Bronchial epithelial cell (primary cell): ENCODE measurements at regions not wholly inside any gene's neighbourhood (a gene's known extent, or its start where the extent isn't known, plus 50 kb on each side); places are given as distances from the start of the nearest gene placed in this dataset.

Source experiments
- DNase-seq: peaks from one replicate; pipeline ENCODE4 v3.0.0-alpha.2; 2010; ENCODE audit warnings: low read depth
- FAIRE-seq: peaks from 2 replicates; lab custom pipeline; 2011; peaks lifted over from hg19 to GRCh38; lab: Jason Lieb, UNC
- H3K27me3 ChIP-seq: 2 replicates; pipeline ENCODE4 v1.5.1; 2011; ENCODE audit warnings: low read length; ENCODE audit not compliant: control insufficient read depth, insufficient read depth
- H3K36me3 ChIP-seq: 2 replicates; pipeline ENCODE4 v1.5.1; 2011; ENCODE audit warnings: low read length; ENCODE audit not compliant: control insufficient read depth, insufficient read depth
- H3K4me3 ChIP-seq: 2 replicates; pipeline ENCODE4 v1.5.1; 2011; ENCODE audit warnings: mild to moderate bottlenecking, low read depth, low read length, control low read depth
- TF ChIP-seq, protein P1 (sequence below): IDR thresholded peaks from 2 replicates; pipeline ENCODE4 v1.5.1; 2011; ENCODE audit warnings: mild to moderate bottlenecking, moderate library complexity, low read length, control low read depth, inconsistent platforms; ENCODE audit not compliant: insufficient read depth, severe bottlenecking

DNA sequence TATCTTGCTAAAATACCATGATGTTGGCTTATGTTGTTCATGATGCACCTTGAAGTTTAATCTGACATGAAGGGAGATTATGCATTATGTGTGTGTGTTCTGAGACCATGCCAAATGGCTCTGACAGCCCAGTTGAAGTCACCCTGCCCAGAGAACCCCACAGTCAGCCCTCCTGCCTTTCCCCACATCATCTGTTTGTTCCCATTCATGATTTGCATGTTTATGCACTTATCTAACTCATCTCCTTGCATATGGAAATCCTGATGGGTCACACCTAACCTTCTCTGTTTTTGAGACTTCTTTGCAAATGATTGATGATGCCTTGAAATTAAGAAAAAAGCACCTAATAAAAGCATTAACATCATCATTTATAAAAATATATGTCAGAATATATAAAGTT lies 752.2 kb downstream of the GALR1 start:
- H3K27me3 ChIP-seq, result no peaks in the 10 kb centered on the region
- DNase-seq (no peak), FAIRE-seq (no peak)
- no peaks in the 10 kb centered on the region for H3K36me3 ChIP-seq
- TF ChIP-seq, protein P1, sequence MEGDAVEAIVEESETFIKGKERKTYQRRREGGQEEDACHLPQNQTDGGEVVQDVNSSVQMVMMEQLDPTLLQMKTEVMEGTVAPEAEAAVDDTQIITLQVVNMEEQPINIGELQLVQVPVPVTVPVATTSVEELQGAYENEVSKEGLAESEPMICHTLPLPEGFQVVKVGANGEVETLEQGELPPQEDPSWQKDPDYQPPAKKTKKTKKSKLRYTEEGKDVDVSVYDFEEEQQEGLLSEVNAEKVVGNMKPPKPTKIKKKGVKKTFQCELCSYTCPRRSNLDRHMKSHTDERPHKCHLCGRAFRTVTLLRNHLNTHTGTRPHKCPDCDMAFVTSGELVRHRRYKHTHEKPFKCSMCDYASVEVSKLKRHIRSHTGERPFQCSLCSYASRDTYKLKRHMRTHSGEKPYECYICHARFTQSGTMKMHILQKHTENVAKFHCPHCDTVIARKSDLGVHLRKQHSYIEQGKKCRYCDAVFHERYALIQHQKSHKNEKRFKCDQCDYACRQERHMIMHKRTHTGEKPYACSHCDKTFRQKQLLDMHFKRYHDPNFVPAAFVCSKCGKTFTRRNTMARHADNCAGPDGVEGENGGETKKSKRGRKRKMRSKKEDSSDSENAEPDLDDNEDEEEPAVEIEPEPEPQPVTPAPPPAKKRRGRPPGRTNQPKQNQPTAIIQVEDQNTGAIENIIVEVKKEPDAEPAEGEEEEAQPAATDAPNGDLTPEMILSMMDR, result no peak
- no peak overlapping the region for H3K4me3 ChIP-seq

DNA sequence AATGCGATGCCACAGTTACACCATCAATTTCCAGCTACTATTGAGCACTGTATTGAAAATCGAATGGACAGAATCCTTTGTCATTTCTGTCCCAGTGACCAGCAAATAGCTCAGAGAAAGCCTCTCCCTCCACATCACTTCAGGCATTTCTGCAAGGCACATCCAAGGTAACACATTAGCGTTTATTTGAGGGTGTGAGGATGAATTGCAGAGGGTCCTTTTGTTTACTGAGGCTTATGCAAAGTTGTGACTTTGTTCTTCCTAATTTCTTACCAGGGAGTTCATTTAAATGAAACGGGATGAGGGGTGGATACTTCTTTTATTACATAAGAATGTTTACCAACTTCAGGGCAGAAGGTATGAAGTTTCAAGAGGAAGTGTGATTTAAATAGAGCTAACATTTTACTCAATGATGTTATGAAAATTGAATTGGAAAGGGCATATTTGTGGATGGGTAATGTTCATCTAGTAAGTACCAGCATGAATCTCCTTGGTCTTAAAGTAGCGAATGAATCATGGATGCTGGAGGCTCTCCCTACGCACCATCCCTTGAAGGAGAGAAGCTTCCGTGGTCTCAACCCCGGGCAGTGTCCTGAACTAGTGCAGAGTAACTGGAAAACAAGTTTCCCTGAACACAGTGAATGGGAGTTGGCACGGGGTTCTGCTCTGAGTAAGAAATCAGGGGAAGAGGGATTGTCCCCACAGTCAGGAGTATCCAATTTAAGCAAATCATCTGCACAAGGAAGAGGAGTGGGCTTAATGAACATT lies 756.5 kb downstream of the GALR1 start:
- FAIRE-seq, result no peak
- Histone ChIP-seq H3K4me3 (no peak overlapping the region), H3K36me3 (no peaks in the 10 kb centered on the region), H3K27me3 (no peaks in the 10 kb centered on the region)
- DNase-seq, result no peak
- TF ChIP-seq, protein P1, result no peak

DNA sequence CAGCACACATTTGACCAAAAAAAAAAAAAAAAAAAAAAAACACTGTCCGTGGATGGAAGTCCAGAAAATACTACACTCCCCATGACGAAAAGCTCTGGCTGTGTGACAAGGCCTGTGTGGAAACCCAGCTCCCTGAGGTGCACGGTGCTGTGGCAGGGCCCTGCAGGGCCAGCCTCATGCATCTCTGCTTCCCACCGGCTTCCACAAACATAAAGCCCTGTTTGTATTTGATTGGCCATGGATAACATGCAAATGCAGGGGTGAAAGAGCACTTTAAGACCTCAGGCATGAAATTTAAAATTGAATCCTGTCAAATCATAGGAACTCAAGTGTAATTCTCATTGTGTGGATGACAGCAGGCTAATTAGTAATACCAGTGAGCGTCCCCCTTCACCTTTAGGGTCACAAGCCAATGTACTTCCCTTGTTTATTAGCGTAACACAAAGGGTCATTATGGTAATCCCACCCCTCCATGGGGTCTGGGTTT lies 757.2 kb downstream of the GALR1 start:
- DNase-seq, result no peak
- Histone ChIP-seq H3K27me3 (no peaks in the 10 kb centered on the region), H3K36me3 (no peaks in the 10 kb centered on the region), H3K4me3 (no peak overlapping the region)
- no peak for FAIRE-seq
- TF ChIP-seq, protein P1, result no peak

DNA sequence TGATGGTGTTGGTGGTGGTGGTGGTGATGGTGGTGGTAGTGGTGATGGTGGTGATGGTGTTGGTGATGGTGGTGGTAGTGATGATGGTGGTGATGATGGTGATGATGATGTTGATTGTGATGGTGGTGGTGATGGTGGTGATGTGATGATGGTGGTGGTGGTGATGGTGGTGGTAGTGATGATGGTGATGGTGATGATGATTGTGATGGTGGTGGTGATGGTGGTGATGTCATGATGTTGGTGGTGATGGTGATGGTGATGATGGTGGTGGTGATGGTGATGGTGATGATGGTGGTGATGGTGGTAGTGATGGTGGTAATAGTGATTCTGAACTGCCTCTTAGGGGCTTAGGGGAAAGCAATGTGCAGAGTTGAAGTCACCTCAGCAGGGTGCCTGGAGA lies 760.7 kb downstream of the GALR1 start:
- H3K36me3 ChIP-seq, result no peaks in the 10 kb centered on the region
- no peaks in the 10 kb centered on the region for H3K27me3 ChIP-seq
- FAIRE-seq, result no peak
- H3K4me3 ChIP-seq, result no peak overlapping the region
- TF ChIP-seq, protein P1, result no peak
- DNase-seq, result no peak

DNA sequence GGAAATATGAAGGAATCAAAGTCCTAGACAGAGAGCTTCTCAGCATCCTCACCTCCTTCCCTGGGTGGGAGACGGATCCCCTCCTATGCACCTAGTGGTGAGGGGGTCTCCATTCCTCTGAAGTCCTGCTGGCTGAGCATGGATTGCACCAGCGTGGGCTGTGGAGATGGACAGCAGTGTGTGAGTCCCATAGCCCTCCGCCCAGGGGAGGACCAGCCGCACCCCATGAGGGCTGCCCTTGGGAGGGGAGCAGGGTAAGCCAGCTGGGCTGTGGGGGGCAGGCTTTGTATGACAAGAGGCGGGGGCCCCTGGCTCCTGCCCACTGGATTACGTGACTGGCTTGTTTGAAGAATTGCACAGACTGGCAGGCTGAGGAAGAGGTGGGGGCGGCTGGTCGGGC lies 768.2 kb downstream of the GALR1 start:
- Histone ChIP-seq H3K27me3 (no peaks in the 10 kb centered on the region), H3K4me3 (no peak overlapping the region), H3K36me3 (no peaks in the 10 kb centered on the region)
- TF ChIP-seq, protein P1, result no peak
- FAIRE-seq (no peak), DNase-seq (no peak)
